PC-9 (cell line): ENCODE measurements at regions not wholly inside any gene's neighbourhood (a gene's known extent, or its start where the extent isn't known, plus 50 kb on each side); places are given as distances from the start of the nearest gene placed in this dataset.

Experiments
- EZH2 ChIP-seq: fragments of 200-600 bp; sonication (generic); IDR thresholded peaks from 2 replicates; pipeline ENCODE4 v1.8.0; 2017; ENCODE audit warnings: antibody characterized with exemption, low read depth
- TF ChIP-seq, protein P1 (sequence below): fragments of 200-600 bp; sonication (generic); conservative IDR thresholded peaks from 2 replicates; pipeline ENCODE4 v1.6.1; 2017; ENCODE audit warnings: mixed run types, antibody characterized with exemption, mild to moderate bottlenecking, moderate library complexity

DNA sequence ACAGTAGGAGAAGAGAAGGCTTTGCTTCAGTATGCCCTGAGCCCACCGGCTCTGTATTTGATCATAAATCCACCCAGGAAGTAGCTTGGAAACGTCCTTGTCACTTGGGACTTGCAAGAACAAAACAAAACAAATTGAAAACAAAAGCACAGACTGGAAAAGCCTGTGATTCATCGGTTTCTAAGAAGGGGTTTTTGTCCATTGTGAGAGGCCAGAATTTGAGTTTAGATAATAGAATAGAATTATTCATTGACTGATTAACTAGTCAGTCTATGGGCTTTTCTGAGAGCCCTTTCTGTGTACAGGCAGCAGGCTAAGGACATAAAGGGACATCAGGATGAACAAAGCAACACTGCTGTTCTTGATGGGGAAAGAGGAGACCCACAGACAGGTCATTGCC, 424.8 kb downstream of the IRX1 start:
- TF ChIP-seq, protein P1, sequence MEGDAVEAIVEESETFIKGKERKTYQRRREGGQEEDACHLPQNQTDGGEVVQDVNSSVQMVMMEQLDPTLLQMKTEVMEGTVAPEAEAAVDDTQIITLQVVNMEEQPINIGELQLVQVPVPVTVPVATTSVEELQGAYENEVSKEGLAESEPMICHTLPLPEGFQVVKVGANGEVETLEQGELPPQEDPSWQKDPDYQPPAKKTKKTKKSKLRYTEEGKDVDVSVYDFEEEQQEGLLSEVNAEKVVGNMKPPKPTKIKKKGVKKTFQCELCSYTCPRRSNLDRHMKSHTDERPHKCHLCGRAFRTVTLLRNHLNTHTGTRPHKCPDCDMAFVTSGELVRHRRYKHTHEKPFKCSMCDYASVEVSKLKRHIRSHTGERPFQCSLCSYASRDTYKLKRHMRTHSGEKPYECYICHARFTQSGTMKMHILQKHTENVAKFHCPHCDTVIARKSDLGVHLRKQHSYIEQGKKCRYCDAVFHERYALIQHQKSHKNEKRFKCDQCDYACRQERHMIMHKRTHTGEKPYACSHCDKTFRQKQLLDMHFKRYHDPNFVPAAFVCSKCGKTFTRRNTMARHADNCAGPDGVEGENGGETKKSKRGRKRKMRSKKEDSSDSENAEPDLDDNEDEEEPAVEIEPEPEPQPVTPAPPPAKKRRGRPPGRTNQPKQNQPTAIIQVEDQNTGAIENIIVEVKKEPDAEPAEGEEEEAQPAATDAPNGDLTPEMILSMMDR: no peak
- no peak for TF ChIP-seq EZH2
